HL-60 (cell line): ENCODE measurements at regions not wholly inside any gene's neighbourhood (a gene's known extent, or its start where the extent isn't known, plus 50 kb on each side); places are given as distances from the start of the nearest gene placed in this dataset.

Experiments used
- CTCF ChIP-seq: IDR thresholded peaks from one replicate; pipeline ENCODE4 v1.5.1; 2011; ENCODE audit warnings: low read length, control low read depth, inconsistent platforms; ENCODE audit not compliant: insufficient read depth
- GABPA ChIP-seq: IDR thresholded peaks from 2 replicates; pipeline ENCODE4 v1.6.1; 2012; ENCODE audit warnings: low read depth
- POLR2AphosphoS5 ChIP-seq: IDR thresholded peaks from 2 replicates; pipeline ENCODE4 v1.6.1; 2012; ENCODE audit warnings: low read depth
- TF ChIP-seq, protein P1 (sequence below): IDR thresholded peaks from 2 replicates; pipeline ENCODE4 v1.6.1; 2012; ENCODE audit warnings: low read depth; ENCODE audit not compliant: insufficient replicate concordance

GRCh38 chr9:73919712-73920111, 577.4 kb upstream of the RORB start:
- TF ChIP-seq GABPA = no peak
- no peak for TF ChIP-seq CTCF
- TF ChIP-seq, protein P1, sequence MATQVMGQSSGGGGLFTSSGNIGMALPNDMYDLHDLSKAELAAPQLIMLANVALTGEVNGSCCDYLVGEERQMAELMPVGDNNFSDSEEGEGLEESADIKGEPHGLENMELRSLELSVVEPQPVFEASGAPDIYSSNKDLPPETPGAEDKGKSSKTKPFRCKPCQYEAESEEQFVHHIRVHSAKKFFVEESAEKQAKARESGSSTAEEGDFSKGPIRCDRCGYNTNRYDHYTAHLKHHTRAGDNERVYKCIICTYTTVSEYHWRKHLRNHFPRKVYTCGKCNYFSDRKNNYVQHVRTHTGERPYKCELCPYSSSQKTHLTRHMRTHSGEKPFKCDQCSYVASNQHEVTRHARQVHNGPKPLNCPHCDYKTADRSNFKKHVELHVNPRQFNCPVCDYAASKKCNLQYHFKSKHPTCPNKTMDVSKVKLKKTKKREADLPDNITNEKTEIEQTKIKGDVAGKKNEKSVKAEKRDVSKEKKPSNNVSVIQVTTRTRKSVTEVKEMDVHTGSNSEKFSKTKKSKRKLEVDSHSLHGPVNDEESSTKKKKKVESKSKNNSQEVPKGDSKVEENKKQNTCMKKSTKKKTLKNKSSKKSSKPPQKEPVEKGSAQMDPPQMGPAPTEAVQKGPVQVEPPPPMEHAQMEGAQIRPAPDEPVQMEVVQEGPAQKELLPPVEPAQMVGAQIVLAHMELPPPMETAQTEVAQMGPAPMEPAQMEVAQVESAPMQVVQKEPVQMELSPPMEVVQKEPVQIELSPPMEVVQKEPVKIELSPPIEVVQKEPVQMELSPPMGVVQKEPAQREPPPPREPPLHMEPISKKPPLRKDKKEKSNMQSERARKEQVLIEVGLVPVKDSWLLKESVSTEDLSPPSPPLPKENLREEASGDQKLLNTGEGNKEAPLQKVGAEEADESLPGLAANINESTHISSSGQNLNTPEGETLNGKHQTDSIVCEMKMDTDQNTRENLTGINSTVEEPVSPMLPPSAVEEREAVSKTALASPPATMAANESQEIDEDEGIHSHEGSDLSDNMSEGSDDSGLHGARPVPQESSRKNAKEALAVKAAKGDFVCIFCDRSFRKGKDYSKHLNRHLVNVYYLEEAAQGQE = no peak
- no peak for TF ChIP-seq POLR2AphosphoS5
